Tibial nerve (tissue), 4 donors: ENCODE measurements at regions not wholly inside any gene's neighbourhood (a gene's known extent, or its start where the extent isn't known, plus 50 kb on each side); places are given as distances from the start of the nearest gene placed in this dataset.

Experiments used
- CTCF ChIP-seq, 5 experiments: fragments of 200-600 bp in 3 of 5; fragments of 450-650 bp in 2 of 5; sonication (generic) in 3 of 5; IDR thresholded peaks; one replicate each; pipeline ENCODE4 v1.5.1; 2016 to 2019; ENCODE audit warnings: antibody characterized with exemption in 5 of 5, mild to moderate bottlenecking in 3 of 5, moderate library complexity in 2 of 5
- EP300 ChIP-seq, 2 donors: sonication (generic); formaldehyde crosslinking; IDR thresholded peaks; one replicate each; pipeline ENCODE4 v1.6.1; 2017; ENCODE audit warnings: antibody characterized with exemption in 2 of 2, mild to moderate bottlenecking in 1 of 2
- POLR2A ChIP-seq, 2 donors: fragments of 450-650 bp; IDR thresholded peaks; one replicate each; pipeline ENCODE4 v1.6.1; 2017; ENCODE audit warnings: antibody characterized with exemption in 2 of 2, mild to moderate bottlenecking in 2 of 2, moderate library complexity in 2 of 2

- no peak for TF ChIP-seq CTCF (IDR thresholded peaks at IDR 0.05)
- TF ChIP-seq POLR2A (IDR thresholded peaks at IDR 0.05) = no peak
- no peak for TF ChIP-seq EP300 (IDR thresholded peaks at IDR 0.05)
These were observed 258.5 kb upstream of the ADRA1B start for GRCh38 chr5:159657771-159658170.
